Cerebellar nuclear complex (tissue), 1 donor: ENCODE measurements at regions not wholly inside any gene's neighbourhood (a gene's known extent, or its start where the extent isn't known, plus 50 kb on each side); places are given as distances from the start of the nearest gene placed in this dataset.
"Not testable (repeated sequence)": the region's sequence is repeated elsewhere in the genome, so short reads cannot be mapped to it uniquely, and the experiment has no call there.

Experiments used
- DNase-seq, 2 experiments: peaks; one replicate each; lab custom pipeline; 2025; lab: John Stamatoyannopoulos, UW

GRCh38 chr2:47728551-47728950 lies 54.4 kb upstream of the MSH6 start:
- no peak for DNase-seq

- DNase-seq: no peak
Measured at GRCh38 chr2:47727956-47728355, 55.0 kb upstream of the MSH6 start.

GRCh38 chr2:47726978-47727377 lies 56.0 kb upstream of the MSH6 start:
- not testable (repeated sequence) for DNase-seq

- no peak for DNase-seq
Measured at GRCh38 chr2:47725808-47726207, 57.1 kb upstream of the MSH6 start.

GRCh38 chr2:47724221-47724981 lies 58.5 kb upstream of the MSH6 start:
- DNase-seq: no peak

- DNase-seq: no peak
Measured at GRCh38 chr2:47721296-47721695, 61.6 kb upstream of the MSH6 start.

- DNase-seq: no peak
Measured at GRCh38 chr2:47720559-47720958, 62.4 kb upstream of the MSH6 start.

- no peak for DNase-seq
Measured at GRCh38 chr2:47720036-47720435, 62.9 kb upstream of the MSH6 start.

GRCh38 chr2:47719099-47719498 lies 63.8 kb upstream of the MSH6 start:
- no peak for DNase-seq

GRCh38 chr2:47716307-47716706 lies 66.6 kb upstream of the MSH6 start:
- not testable (repeated sequence) for DNase-seq

- DNase-seq: no peak
Measured at GRCh38 chr2:47715552-47715951, 67.4 kb upstream of the MSH6 start.

GRCh38 chr2:47708801-47709499 lies 74.0 kb upstream of the MSH6 start:
- no peak for DNase-seq

GRCh38 chr2:47704287-47704686 lies 78.7 kb upstream of the MSH6 start:
- DNase-seq: no peak

- no peak for DNase-seq
Measured at GRCh38 chr2:47699533-47700215, 83.3 kb upstream of the MSH6 start.

GRCh38 chr2:47698436-47698972 lies 84.4 kb upstream of the MSH6 start:
- DNase-seq: not testable (repeated sequence)

GRCh38 chr2:47697681-47698435 lies 85.1 kb upstream of the MSH6 start:
- not testable (repeated sequence) for DNase-seq

- DNase-seq: no peak
Measured at GRCh38 chr2:47697000-47697601, 85.8 kb upstream of the MSH6 start.

GRCh38 chr2:47696478-47696831 lies 86.5 kb upstream of the MSH6 start:
- DNase-seq: no peak

- no peak for DNase-seq
Measured at GRCh38 chr2:47695800-47696477, 87.0 kb upstream of the MSH6 start.

GRCh38 chr2:47694451-47694850 lies 88.5 kb upstream of the MSH6 start:
- DNase-seq: not testable (repeated sequence)
